Upper lobe of left lung (tissue), 4 donors: ENCODE measurements at regions not wholly inside any gene's neighbourhood (a gene's known extent, or its start where the extent isn't known, plus 50 kb on each side); places are given as distances from the start of the nearest gene placed in this dataset.

Experiments
- POLR2A ChIP-seq, 4 donors: fragments of 450-650 bp; IDR thresholded peaks; one replicate each; pipeline ENCODE4 v1.5.1; 2016 to 2017; ENCODE audit warnings: antibody characterized with exemption in 4 of 4, mild to moderate bottlenecking in 2 of 4
- POLR2AphosphoS5 ChIP-seq, 2 donors: sonication (generic); formaldehyde crosslinking; IDR thresholded peaks; one replicate each; pipeline ENCODE4 v1.5.1; 2017; ENCODE audit warnings: antibody characterized with exemption in 2 of 2
- TF ChIP-seq, protein P1 (sequence below), 6 experiments: fragments of 450-650 bp in 4 of 6; fragments of 200-600 bp in 2 of 6; sonication (generic) in 2 of 6; IDR thresholded peaks; one replicate each; pipeline ENCODE4 v1.5.1; 2016 to 2019; ENCODE audit warnings: antibody characterized with exemption in 6 of 6

DNA sequence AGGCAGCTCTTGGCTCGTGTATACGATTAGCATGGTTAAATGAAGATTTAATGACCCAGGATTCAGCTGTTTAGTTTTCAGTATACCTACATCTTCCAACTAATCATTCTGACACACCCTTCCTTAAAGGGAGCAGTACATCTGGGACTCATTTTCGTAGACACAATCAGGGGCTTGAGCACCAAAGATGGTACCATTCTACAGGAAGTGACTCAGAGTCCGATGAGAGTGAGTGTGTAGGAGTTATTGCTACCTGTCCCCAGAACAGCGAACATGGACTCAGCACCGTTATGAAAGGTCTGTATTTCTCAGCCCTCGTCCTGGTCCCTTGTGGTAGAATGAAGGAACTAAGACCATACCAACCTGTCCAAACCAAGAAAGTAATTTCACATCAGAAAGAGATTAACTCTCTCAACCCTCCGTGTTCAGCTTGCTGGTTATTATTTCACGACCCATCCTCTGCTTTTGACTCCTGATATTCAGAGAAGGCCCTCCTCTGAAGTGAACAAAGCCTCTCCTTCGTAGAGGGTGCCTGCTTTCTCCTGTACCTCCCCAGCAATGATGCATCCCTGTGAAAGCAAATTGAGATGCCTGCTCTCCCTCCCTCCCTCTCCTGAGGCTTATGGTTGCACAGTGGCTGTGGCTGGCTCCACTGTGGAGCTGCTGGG lies 214.8 kb downstream of the MTX2 start:
- TF ChIP-seq, protein P1, sequence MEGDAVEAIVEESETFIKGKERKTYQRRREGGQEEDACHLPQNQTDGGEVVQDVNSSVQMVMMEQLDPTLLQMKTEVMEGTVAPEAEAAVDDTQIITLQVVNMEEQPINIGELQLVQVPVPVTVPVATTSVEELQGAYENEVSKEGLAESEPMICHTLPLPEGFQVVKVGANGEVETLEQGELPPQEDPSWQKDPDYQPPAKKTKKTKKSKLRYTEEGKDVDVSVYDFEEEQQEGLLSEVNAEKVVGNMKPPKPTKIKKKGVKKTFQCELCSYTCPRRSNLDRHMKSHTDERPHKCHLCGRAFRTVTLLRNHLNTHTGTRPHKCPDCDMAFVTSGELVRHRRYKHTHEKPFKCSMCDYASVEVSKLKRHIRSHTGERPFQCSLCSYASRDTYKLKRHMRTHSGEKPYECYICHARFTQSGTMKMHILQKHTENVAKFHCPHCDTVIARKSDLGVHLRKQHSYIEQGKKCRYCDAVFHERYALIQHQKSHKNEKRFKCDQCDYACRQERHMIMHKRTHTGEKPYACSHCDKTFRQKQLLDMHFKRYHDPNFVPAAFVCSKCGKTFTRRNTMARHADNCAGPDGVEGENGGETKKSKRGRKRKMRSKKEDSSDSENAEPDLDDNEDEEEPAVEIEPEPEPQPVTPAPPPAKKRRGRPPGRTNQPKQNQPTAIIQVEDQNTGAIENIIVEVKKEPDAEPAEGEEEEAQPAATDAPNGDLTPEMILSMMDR (IDR thresholded peaks at IDR 0.05) = no peak
- no peak for TF ChIP-seq POLR2AphosphoS5 (IDR thresholded peaks at IDR 0.05)
- no peak for TF ChIP-seq POLR2A (IDR thresholded peaks at IDR 0.05)
